CD1c-positive myeloid dendritic cell (primary cell): ENCODE measurements at regions not wholly inside any gene's neighbourhood (a gene's known extent, or its start where the extent isn't known, plus 50 kb on each side); places are given as distances from the start of the nearest gene placed in this dataset.

Experiments
- DNase-seq: peaks from one replicate; pipeline ENCODE4 v3.0.0-alpha.2; 2016; ENCODE audit errors: extremely low spot score

GRCh38 chr6:2429460-2429859 lies 184.1 kb upstream of the GMDS start:
- no peak for DNase-seq

DNA sequence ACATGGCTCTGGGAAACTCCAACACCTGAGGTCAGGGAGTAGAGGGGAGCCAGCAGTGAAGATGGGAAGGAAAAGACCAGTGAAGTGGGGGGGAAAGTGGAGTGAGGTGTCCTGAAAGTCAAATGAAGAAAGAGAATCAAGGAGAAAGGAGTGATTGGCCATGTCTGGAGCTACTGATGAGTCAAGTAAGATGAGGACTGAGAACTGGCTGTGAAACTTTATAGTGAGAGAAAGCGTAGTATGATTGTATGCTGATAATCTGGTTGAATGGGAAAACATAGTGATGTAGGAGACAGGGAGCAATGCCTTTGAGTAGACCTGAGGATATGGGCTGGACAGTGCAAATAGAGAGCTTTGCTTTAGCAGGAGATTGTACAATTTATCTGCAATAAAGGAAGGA lies 183.6 kb upstream of the GMDS start:
- no peak for DNase-seq

- no peak for DNase-seq
Measured at GRCh38 chr6:2426561-2427340, 181.3 kb upstream of the GMDS start.

GRCh38 chr6:2416128-2416712 lies 170.8 kb upstream of the GMDS start:
- no peak for DNase-seq

- DNase-seq: no peak
Measured at GRCh38 chr6:2414885-2415547, 169.6 kb upstream of the GMDS start.

DNA sequence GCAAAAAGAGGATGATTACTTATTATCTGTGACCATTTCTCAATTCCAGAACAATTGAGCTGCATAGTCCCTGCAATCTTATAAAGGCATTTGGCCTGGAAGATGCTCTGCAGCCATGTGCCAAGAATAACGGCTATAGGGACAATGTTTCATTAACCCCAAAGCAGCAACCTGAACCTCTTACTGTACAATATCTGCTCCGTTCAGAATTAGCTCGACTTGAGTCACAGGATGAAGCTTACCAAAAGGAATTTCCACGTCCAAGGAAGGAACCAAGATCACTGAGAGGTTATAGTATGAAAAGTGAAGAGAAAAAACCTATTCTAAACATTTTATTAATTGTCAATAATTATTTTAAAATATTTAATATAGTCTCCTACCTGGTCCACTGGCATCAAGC lies 167.3 kb upstream of the GMDS start:
- DNase-seq: no peak

- DNase-seq: peak; percentile 46
Measured at GRCh38 chr6:2410656-2411380, 165.4 kb upstream of the GMDS start.

GRCh38 chr6:2407525-2407924 lies 162.1 kb upstream of the GMDS start:
- no peak for DNase-seq

GRCh38 chr6:2404211-2404929 lies 159.0 kb upstream of the GMDS start:
- no peak for DNase-seq

DNA sequence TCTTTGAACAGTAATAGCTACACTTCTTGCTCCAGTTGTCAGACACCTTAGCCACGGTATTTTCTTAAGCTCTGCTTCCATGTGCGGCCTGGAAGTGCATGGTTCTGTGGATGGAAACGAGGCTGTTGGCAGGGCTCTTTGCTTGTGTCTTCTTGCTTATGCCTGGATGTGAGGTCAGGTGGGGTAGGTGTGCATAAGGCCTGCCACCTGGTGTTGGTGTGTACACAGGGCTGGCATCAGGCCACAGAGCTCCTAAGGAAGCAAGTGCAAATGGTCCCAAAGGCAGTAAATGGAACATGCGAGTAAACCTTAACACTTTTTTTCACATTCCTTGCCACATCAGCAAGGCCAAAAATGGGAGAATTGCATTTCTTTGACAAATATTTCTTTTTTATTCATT lies 158.1 kb upstream of the GMDS start:
- DNase-seq: no peak

GRCh38 chr6:2396846-2397630 lies 151.6 kb upstream of the GMDS start:
- DNase-seq: no peak

GRCh38 chr6:2396042-2396657 lies 150.7 kb upstream of the GMDS start:
- no peak for DNase-seq

GRCh38 chr6:2388554-2389324 lies 143.3 kb upstream of the GMDS start:
- no peak for DNase-seq

DNA sequence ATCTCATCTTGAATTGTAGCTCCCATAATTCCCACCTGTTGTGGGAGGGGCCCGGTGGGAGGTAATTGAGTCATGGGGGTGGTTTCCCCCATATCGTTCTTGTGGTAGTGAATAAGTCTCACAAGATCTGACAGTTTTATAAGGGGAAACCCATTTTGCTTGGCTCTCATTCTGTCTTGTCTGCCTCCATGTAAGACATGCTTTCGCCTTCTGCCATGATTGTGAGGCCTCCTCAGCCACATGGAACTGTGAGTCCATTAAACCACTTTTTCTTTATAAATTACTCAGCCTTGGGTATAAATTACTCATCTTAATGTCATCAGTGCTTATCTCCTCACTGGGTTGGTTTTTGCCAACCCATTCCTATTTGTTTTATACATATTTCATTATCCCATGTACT lies 142.0 kb upstream of the GMDS start:
- DNase-seq: no peak

DNA sequence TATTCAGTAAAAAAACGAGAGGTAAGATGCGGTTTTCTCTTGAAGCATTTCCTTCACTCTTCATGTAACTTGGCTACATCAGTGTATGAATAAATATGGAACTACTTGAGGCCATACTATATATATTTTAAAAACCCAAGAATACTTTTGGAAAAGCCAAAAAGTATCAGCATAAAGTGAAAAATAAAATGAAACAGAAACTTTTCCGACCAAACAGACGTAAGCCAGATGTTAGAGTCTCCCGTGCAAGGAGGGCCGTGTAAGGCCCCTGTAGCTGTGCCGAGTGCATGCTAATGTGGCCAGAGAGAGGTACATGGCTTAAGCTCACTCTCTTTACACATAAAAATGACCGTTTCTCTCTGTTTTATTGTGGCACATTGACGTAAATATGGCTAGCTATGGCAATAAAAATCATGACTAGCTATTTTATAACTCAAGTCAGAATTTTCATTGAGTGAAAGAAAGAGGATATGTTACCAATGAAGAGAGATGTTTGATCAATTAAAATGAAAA lies 140.1 kb upstream of the GMDS start:
- DNase-seq: no peak

DNA sequence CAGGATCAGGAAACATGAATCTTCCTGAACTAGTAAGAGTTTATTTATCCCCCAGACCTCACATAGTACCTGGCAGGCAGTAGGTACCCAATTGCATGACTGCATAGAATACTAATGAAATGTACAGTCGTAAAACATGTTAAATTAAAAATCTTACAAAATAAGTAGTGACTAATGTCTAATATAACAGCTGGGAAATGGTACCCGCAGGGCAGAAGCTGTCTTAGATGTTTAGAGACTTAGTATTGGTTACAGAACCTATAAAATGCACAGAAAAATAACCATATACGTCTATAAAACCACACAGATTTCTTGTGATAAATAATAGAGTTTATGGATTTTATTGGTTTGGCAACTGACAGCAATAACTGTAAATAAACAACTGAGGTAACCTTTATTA lies 139.1 kb upstream of the GMDS start:
- DNase-seq: no peak

GRCh38 chr6:2381872-2382661 lies 136.7 kb upstream of the GMDS start:
- DNase-seq: no peak

GRCh38 chr6:2378891-2379652 lies 133.7 kb upstream of the GMDS start:
- no peak for DNase-seq
